ENCODE measurements at regions not wholly inside any gene's neighbourhood (a gene's known extent, or its start where the extent isn't known, plus 50 kb on each side); places are given as distances from the start of the nearest gene placed in this dataset.
A peak's percentile ranks its signal among the peaks of the same experiment; 100 is the strongest.

DNA sequence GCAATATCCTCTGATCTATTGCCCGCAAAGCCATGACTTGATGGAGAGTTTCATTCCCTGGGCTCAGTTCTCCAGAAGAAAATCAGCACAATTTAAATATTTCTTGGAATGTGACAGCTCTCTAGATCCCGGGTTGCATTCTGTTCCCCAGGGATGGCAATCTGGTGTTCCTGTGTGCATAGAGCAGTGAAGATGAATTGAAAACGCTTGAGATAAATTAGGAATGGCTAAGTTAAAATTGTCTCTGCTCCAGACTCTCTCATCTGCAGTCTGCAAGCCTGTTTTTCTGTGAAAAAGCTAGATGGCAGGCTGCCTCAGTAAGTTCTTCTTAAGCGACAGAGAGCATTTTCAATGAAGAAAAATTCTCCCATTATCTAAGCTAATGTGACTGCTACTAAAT, 582.5 kb upstream of the MGAT4C start:
- peaks cover 13% of the 10 kb centered on the region for H3K4me1 ChIP-seq (ENCODE audit: control insufficient read depth, low read depth, low read length)
- no peak overlapping the region for H3K9ac ChIP-seq (ENCODE audit: low read length)
- H3K36me3 ChIP-seq (ENCODE audit: control insufficient read depth, low read depth, low read length): no peaks in the 10 kb centered on the region
- H3K27ac ChIP-seq (ENCODE audit: low read length): no peak overlapping the region
- no peaks in the 10 kb centered on the region for H3K27me3 ChIP-seq (ENCODE audit: control insufficient read depth, insufficient read depth, low read length)
- H3K9me3 ChIP-seq (ENCODE audit: control insufficient read depth, low read depth, low read length): no peaks in the 10 kb centered on the region
- no peak overlapping the region for H3K4me3 ChIP-seq (ENCODE audit: low read length)

GRCh38 chr12:86838260-86838659, 582.1 kb upstream of the MGAT4C start:
- Histone ChIP-seq H3K4me1 (ENCODE audit: control insufficient read depth, low read depth, low read length) (peaks cover 13% of the 10 kb centered on the region), H3K9me3 (ENCODE audit: control insufficient read depth, low read depth, low read length) (no peaks in the 10 kb centered on the region), H3K27me3 (ENCODE audit: control insufficient read depth, insufficient read depth, low read length) (no peaks in the 10 kb centered on the region), H3K9ac (ENCODE audit: low read length) (no peak overlapping the region), H3K27ac (ENCODE audit: low read length) (no peak overlapping the region), H3K36me3 (ENCODE audit: control insufficient read depth, low read depth, low read length) (no peaks in the 10 kb centered on the region), H3K4me3 (ENCODE audit: low read length) (no peak overlapping the region)

DNA sequence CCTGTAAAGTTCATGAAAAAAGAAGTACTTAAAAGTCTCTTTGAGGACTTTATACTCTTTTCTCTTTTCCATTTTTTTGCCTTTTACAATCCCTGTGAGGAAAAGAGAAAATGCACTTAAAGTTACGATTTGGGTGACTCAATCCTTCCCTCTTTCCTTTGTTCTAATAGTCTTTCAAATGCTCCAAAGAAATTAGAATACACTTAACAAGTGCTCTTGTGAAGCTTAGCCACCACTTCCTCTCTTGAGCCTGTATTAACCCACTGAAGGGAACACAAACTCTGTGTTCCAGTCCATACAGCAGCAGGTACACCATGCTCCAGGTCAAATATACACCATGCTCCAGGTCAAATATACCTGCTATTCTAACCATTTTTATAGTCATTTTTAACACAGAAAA, 581.1 kb upstream of the MGAT4C start:
- no peaks in the 10 kb centered on the region for H3K9me3 ChIP-seq (ENCODE audit: control insufficient read depth, low read depth, low read length)
- no peaks in the 10 kb centered on the region for H3K36me3 ChIP-seq (ENCODE audit: control insufficient read depth, low read depth, low read length)
- no peak overlapping the region for H3K27ac ChIP-seq (ENCODE audit: low read length)
- H3K9ac ChIP-seq (ENCODE audit: low read length): peak overlapping the region; percentile 32
- H3K27me3 ChIP-seq (ENCODE audit: control insufficient read depth, insufficient read depth, low read length): no peaks in the 10 kb centered on the region
- H3K4me1 ChIP-seq (ENCODE audit: control insufficient read depth, low read depth, low read length): peaks cover 13% of the 10 kb centered on the region
- H3K4me3 ChIP-seq (ENCODE audit: low read length): no peak overlapping the region

GRCh38 chr12:86834217-86834616, 578.0 kb upstream of the MGAT4C start:
- no peak overlapping the region for H3K27ac ChIP-seq (ENCODE audit: low read length)
- no peak overlapping the region for H3K4me3 ChIP-seq (ENCODE audit: low read length)
- no peak overlapping the region for H3K9ac ChIP-seq (ENCODE audit: low read length)
- H3K9me3 ChIP-seq (ENCODE audit: control insufficient read depth, low read depth, low read length): no peaks in the 10 kb centered on the region
- H3K4me1 ChIP-seq (ENCODE audit: control insufficient read depth, low read depth, low read length): peaks cover 13% of the 10 kb centered on the region
- H3K36me3 ChIP-seq (ENCODE audit: control insufficient read depth, low read depth, low read length): no peaks in the 10 kb centered on the region
- H3K27me3 ChIP-seq (ENCODE audit: control insufficient read depth, insufficient read depth, low read length): no peaks in the 10 kb centered on the region

GRCh38 chr12:86827409-86827808, 571.2 kb upstream of the MGAT4C start:
- no peaks in the 10 kb centered on the region for H3K4me1 ChIP-seq (ENCODE audit: control insufficient read depth, low read depth, low read length)
- no peaks in the 10 kb centered on the region for H3K27me3 ChIP-seq (ENCODE audit: control insufficient read depth, insufficient read depth, low read length)
- no peak overlapping the region for H3K4me3 ChIP-seq (ENCODE audit: low read length)
- no peaks in the 10 kb centered on the region for H3K36me3 ChIP-seq (ENCODE audit: control insufficient read depth, low read depth, low read length)
- no peak overlapping the region for H3K9ac ChIP-seq (ENCODE audit: low read length)
- H3K9me3 ChIP-seq (ENCODE audit: control insufficient read depth, low read depth, low read length): no peaks in the 10 kb centered on the region
- no peak overlapping the region for H3K27ac ChIP-seq (ENCODE audit: low read length)

- Histone ChIP-seq H3K27ac (ENCODE audit: low read length) (no peak overlapping the region), H3K36me3 (ENCODE audit: control insufficient read depth, low read depth, low read length) (no peaks in the 10 kb centered on the region), H3K4me3 (ENCODE audit: low read length) (no peak overlapping the region), H3K9me3 (ENCODE audit: control insufficient read depth, low read depth, low read length) (no peaks in the 10 kb centered on the region), H3K9ac (ENCODE audit: low read length) (no peak overlapping the region), H3K4me1 (ENCODE audit: control insufficient read depth, low read depth, low read length) (no peaks in the 10 kb centered on the region), H3K27me3 (ENCODE audit: control insufficient read depth, insufficient read depth, low read length) (no peaks in the 10 kb centered on the region)
These were observed 569.9 kb upstream of the MGAT4C start for GRCh38 chr12:86826051-86826450.

GRCh38 chr12:86801439-86801838, 545.2 kb upstream of the MGAT4C start:
- Histone ChIP-seq H3K36me3 (ENCODE audit: control insufficient read depth, low read depth, low read length) (no peaks in the 10 kb centered on the region), H3K9ac (ENCODE audit: low read length) (no peak overlapping the region), H3K27me3 (ENCODE audit: control insufficient read depth, insufficient read depth, low read length) (no peaks in the 10 kb centered on the region), H3K4me1 (ENCODE audit: control insufficient read depth, low read depth, low read length) (no peaks in the 10 kb centered on the region), H3K27ac (ENCODE audit: low read length) (no peak overlapping the region), H3K4me3 (ENCODE audit: low read length) (no peak overlapping the region), H3K9me3 (ENCODE audit: control insufficient read depth, low read depth, low read length) (no peaks in the 10 kb centered on the region)

DNA sequence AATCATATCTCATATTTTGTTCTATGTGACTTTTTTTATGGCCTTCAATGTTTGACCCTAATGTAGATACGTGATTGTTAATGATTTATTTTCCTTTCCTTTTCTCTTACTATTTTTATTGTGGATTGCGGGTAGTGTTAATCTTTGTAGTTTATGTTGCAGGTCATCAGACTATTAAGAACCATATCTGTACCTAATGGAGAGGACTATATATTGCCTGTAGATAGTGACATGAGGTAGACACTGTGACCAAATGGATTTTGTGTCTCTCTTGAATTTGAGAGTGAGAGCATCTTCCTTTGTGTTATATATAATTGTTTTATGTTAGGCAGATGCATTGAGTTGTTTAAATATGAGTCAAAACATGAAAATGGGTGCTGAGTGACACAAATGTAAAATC, 543.4 kb upstream of the MGAT4C start:
- H3K27me3 ChIP-seq (ENCODE audit: control insufficient read depth, insufficient read depth, low read length): no peaks in the 10 kb centered on the region
- no peak overlapping the region for H3K9ac ChIP-seq (ENCODE audit: low read length)
- no peak overlapping the region for H3K27ac ChIP-seq (ENCODE audit: low read length)
- no peaks in the 10 kb centered on the region for H3K4me1 ChIP-seq (ENCODE audit: control insufficient read depth, low read depth, low read length)
- no peak overlapping the region for H3K4me3 ChIP-seq (ENCODE audit: low read length)
- H3K36me3 ChIP-seq (ENCODE audit: control insufficient read depth, low read depth, low read length): no peaks in the 10 kb centered on the region
- H3K9me3 ChIP-seq (ENCODE audit: control insufficient read depth, low read depth, low read length): no peaks in the 10 kb centered on the region

DNA sequence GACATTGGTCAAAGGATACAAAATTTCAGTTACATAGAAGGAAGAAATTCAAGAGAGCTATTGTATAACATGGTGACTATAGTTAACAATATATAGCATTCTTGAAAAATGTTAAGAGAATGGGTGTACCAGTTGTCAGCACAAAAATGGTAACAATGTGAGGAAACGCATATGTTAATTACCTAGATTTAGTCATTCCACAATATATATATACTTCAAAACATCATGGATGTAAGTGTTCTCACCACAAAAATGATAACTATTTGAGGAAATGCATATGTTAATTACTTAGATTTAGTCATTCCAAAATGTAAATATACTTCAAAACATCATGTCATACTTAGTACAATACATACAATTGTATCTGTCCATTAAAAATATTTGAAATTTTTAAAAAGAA, 540.4 kb upstream of the MGAT4C start:
- H3K4me1 ChIP-seq (ENCODE audit: control insufficient read depth, low read depth, low read length): no peaks in the 10 kb centered on the region
- no peaks in the 10 kb centered on the region for H3K9me3 ChIP-seq (ENCODE audit: control insufficient read depth, low read depth, low read length)

DNA sequence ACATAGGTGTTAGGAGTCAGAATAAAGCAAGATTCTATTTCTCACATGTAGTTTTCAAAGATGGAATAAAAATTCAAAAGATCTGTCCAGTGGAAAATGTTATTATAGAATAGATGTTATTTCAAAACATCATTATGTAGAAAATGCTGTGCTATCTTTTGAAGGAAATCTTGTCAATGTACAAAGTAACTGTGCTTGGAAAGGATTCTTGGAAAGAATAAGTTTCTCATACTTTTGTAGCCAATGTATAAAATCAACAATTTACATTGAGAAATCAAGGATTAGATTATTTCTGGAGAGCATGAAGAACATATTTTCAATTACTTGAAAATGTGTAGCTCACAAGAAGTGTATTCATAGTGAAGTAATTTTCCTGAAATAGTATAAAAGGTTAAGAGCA, 532.5 kb upstream of the MGAT4C start:
- Histone ChIP-seq H3K27ac (ENCODE audit: low read length) (no peak overlapping the region), H3K9me3 (ENCODE audit: control insufficient read depth, low read depth, low read length) (no peaks in the 10 kb centered on the region), H3K4me3 (ENCODE audit: low read length) (no peak overlapping the region), H3K9ac (ENCODE audit: low read length) (no peak overlapping the region), H3K36me3 (ENCODE audit: control insufficient read depth, low read depth, low read length) (no peaks in the 10 kb centered on the region), H3K4me1 (ENCODE audit: control insufficient read depth, low read depth, low read length) (no peaks in the 10 kb centered on the region), H3K27me3 (ENCODE audit: control insufficient read depth, insufficient read depth, low read length) (no peaks in the 10 kb centered on the region)

More for the DNA sequence above, 540.4 kb upstream of the MGAT4C start:
- Histone ChIP-seq H3K27ac (ENCODE audit: low read length) (no peak overlapping the region), H3K36me3 (ENCODE audit: control insufficient read depth, low read depth, low read length) (no peaks in the 10 kb centered on the region), H3K9ac (ENCODE audit: low read length) (no peak overlapping the region), H3K27me3 (ENCODE audit: control insufficient read depth, insufficient read depth, low read length) (no peaks in the 10 kb centered on the region), H3K4me3 (ENCODE audit: low read length) (no peak overlapping the region)

GRCh38 chr12:86787419-86787818, 531.2 kb upstream of the MGAT4C start:
- Histone ChIP-seq H3K27ac (ENCODE audit: low read length) (no peak overlapping the region), H3K36me3 (ENCODE audit: control insufficient read depth, low read depth, low read length) (no peaks in the 10 kb centered on the region), H3K4me3 (ENCODE audit: low read length) (no peak overlapping the region), H3K9ac (ENCODE audit: low read length) (no peak overlapping the region), H3K4me1 (ENCODE audit: control insufficient read depth, low read depth, low read length) (no peaks in the 10 kb centered on the region), H3K27me3 (ENCODE audit: control insufficient read depth, insufficient read depth, low read length) (no peaks in the 10 kb centered on the region), H3K9me3 (ENCODE audit: control insufficient read depth, low read depth, low read length) (no peaks in the 10 kb centered on the region)

DNA sequence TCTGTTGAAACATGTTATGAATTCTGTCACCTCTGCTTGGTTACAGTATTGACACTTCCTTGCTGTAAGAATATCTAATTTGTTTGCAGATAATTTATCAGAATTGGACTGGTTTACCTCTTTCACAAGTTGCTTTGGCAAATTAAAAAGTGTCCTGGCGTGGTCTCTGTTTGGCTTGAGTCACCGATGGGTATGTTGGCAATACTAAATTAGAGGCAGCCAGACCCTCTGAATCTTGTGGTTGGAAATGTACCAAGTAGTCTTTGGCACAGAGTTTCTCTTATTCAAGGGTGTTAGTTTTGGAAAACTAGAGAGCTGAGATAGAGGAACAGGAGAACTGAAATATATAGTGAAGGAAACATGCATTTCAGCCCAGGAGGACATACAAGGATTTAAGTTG, 521.1 kb upstream of the MGAT4C start:
- Histone ChIP-seq H3K27ac (ENCODE audit: low read length) (no peak overlapping the region), H3K9me3 (ENCODE audit: control insufficient read depth, low read depth, low read length) (no peaks in the 10 kb centered on the region), H3K4me3 (ENCODE audit: low read length) (no peak overlapping the region), H3K27me3 (ENCODE audit: control insufficient read depth, insufficient read depth, low read length) (no peaks in the 10 kb centered on the region), H3K9ac (ENCODE audit: low read length) (no peak overlapping the region), H3K36me3 (ENCODE audit: control insufficient read depth, low read depth, low read length) (no peaks in the 10 kb centered on the region), H3K4me1 (ENCODE audit: control insufficient read depth, low read depth, low read length) (peaks cover 5% of the 10 kb centered on the region)

Data from iPS-18a (cell line).